ENCODE measurements at regions not wholly inside any gene's neighbourhood (a gene's known extent, or its start where the extent isn't known, plus 50 kb on each side); places are given as distances from the start of the nearest gene placed in this dataset.

DNA sequence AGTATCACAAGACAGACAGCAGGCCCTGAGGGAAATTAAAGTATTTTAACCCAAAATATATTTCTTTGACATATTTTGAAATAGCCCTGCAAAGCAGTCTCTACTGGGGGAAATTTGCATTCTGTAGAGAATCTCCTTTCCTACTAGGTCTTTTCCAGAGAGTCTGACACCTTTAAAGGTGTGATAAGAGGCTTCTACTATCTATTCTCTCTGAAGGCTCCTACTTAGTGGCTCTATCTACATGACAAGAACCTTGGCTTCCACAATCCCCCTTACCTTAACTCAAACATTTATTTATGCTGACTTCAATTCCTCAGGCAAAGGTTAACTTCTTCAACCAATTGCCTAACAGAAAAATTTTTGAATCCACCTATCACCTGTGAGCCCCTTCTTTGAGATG, 174.6 kb upstream of the GALNT5 start:
- TF ChIP-seq, protein P1, sequence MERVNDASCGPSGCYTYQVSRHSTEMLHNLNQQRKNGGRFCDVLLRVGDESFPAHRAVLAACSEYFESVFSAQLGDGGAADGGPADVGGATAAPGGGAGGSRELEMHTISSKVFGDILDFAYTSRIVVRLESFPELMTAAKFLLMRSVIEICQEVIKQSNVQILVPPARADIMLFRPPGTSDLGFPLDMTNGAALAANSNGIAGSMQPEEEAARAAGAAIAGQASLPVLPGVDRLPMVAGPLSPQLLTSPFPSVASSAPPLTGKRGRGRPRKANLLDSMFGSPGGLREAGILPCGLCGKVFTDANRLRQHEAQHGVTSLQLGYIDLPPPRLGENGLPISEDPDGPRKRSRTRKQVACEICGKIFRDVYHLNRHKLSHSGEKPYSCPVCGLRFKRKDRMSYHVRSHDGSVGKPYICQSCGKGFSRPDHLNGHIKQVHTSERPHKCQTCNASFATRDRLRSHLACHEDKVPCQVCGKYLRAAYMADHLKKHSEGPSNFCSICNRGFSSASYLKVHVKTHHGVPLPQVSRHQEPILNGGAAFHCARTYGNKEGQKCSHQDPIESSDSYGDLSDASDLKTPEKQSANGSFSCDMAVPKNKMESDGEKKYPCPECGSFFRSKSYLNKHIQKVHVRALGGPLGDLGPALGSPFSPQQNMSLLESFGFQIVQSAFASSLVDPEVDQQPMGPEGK (CRISPR knock-in tag; IDR thresholded peaks at IDR 0.05; ENCODE audit: borderline replicate concordance) = no peak
- TF ChIP-seq ZFP3 (CRISPR knock-in tag; IDR thresholded peaks at IDR 0.05) (no peak), CSDC2 (CRISPR knock-in tag; IDR thresholded peaks at IDR 0.05) (no peak), GLIS3 (CRISPR knock-in tag; IDR thresholded peaks at IDR 0.05) (no peak), ZC3H10 (CRISPR knock-in tag; IDR thresholded peaks at IDR 0.05) (no peak), TOX (CRISPR knock-in tag; IDR thresholded peaks at IDR 0.05; ENCODE audit: borderline replicate concordance) (no peak)
- TF ChIP-seq, protein P2, sequence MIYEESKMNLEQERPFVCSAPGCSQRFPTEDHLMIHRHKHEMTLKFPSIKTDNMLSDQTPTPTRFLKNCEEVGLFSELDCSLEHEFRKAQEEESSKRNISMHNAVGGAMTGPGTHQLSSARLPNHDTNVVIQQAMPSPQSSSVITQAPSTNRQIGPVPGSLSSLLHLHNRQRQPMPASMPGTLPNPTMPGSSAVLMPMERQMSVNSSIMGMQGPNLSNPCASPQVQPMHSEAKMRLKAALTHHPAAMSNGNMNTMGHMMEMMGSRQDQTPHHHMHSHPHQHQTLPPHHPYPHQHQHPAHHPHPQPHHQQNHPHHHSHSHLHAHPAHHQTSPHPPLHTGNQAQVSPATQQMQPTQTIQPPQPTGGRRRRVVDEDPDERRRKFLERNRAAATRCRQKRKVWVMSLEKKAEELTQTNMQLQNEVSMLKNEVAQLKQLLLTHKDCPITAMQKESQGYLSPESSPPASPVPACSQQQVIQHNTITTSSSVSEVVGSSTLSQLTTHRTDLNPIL (CRISPR knock-in tag; IDR thresholded peaks at IDR 0.05; ENCODE audit: low read depth) = no peak
- TF ChIP-seq, protein P3, sequence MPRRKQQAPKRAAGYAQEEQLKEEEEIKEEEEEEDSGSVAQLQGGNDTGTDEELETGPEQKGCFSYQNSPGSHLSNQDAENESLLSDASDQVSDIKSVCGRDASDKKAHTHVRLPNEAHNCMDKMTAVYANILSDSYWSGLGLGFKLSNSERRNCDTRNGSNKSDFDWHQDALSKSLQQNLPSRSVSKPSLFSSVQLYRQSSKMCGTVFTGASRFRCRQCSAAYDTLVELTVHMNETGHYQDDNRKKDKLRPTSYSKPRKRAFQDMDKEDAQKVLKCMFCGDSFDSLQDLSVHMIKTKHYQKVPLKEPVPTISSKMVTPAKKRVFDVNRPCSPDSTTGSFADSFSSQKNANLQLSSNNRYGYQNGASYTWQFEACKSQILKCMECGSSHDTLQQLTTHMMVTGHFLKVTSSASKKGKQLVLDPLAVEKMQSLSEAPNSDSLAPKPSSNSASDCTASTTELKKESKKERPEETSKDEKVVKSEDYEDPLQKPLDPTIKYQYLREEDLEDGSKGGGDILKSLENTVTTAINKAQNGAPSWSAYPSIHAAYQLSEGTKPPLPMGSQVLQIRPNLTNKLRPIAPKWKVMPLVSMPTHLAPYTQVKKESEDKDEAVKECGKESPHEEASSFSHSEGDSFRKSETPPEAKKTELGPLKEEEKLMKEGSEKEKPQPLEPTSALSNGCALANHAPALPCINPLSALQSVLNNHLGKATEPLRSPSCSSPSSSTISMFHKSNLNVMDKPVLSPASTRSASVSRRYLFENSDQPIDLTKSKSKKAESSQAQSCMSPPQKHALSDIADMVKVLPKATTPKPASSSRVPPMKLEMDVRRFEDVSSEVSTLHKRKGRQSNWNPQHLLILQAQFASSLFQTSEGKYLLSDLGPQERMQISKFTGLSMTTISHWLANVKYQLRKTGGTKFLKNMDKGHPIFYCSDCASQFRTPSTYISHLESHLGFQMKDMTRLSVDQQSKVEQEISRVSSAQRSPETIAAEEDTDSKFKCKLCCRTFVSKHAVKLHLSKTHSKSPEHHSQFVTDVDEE (CRISPR knock-in tag; IDR thresholded peaks at IDR 0.05) = no peak
